ENCODE measurements at regions not wholly inside any gene's neighbourhood (a gene's known extent, or its start where the extent isn't known, plus 50 kb on each side); places are given as distances from the start of the nearest gene placed in this dataset.
"Not testable (repeated sequence)": the region's sequence is repeated elsewhere in the genome, so short reads cannot be mapped to it uniquely, and the experiment has no call there.

GRCh38 chr15:98549741-98550140 is 98.6 kb upstream of the IGF1R start:
- POLR2A ChIA-PET = no interaction called here
- Histone ChIP-seq H3K9ac (replicated peaks; ENCODE audit: extremely low read depth, insufficient read depth, low read length) (no peak overlapping the region), H3K4me2 (ENCODE audit: insufficient read depth, low read length) (no peak overlapping the region), H3K79me2 (ENCODE audit: control insufficient read depth, insufficient read depth, low read length) (no peaks in the 10 kb centered on the region), H3K36me3 (ENCODE audit: control insufficient read depth in 2 of 2, extremely low read depth in 1 of 2, insufficient read depth in 2 of 2, low read length in 2 of 2) (no peaks in the 10 kb centered on the region), H3K27ac (ENCODE audit: insufficient read depth, low read depth, low read length) (no peak overlapping the region), H3K9me1 (replicated peaks; ENCODE audit: control insufficient read depth, extremely low read depth, insufficient read depth, low read length) (no peaks in the 10 kb centered on the region), H3K4me1 (ENCODE audit: control insufficient read depth, extremely low read depth, insufficient read depth, low read length) (peaks cover 12% of the 10 kb centered on the region), H4K20me1 (replicated peaks; ENCODE audit: control insufficient read depth, extremely low read depth, insufficient read depth, low read length) (no peaks in the 10 kb centered on the region), H3K9me3 (replicated peaks; ENCODE audit: control insufficient read depth, insufficient read depth, low read length) (no peaks in the 10 kb centered on the region), H2AFZ (ENCODE audit: low read depth, low read length) (no peak overlapping the region), H3K4me3 (replicated peaks in 1 of 3; ENCODE audit: insufficient read depth in 1 of 3, low read depth in 1 of 3, low read length in 3 of 3) (no peak overlapping the region), H3K27me3 (ENCODE audit: control insufficient read depth in 2 of 2, insufficient read depth in 2 of 2, low read length in 2 of 2) (peaks cover 3 to 13% of the 10 kb centered on the region in 2 experiments)
- FAIRE-seq = no peak
- DNase-seq (ENCODE audit: low read depth, low spot score) = no peak
- BruUV-seq (replicated peaks) = no TSS peak
- CTCF ChIA-PET = interaction anchor here (0.6 kb wide), 1 partner anchor 28 kb away, joined by 6 read pairs; no protein-coding TSS in a partner anchor
- intact Hi-C loops (cut with micrococcal nuclease) = no loop called here
- TF ChIP-seq FOS (IDR thresholded peaks at IDR 0.05; ENCODE audit: borderline replicate concordance, insufficient read depth, low read length) (no peak), CTCF (IDR thresholded peaks at IDR 0.05; ENCODE audit: extremely low read depth in 1 of 2, insufficient read depth in 1 of 2, low read depth in 1 of 2, low read length in 2 of 2) (no peak), JUN (IDR thresholded peaks at IDR 0.05; ENCODE audit: borderline replicate concordance, insufficient read depth, insufficient read length, low read depth) (no peak), POLR2A (IDR thresholded peaks at IDR 0.05; ENCODE audit: low read depth, low read length) (no peak), POLR2AphosphoS5 (IDR thresholded peaks at IDR 0.05; ENCODE audit: insufficient read depth, low read depth, low read length) (no peak), GATA2 (IDR thresholded peaks at IDR 0.05; ENCODE audit: insufficient read depth, insufficient read length, low read depth, low read length) (no peak), EZH2 (IDR thresholded peaks at IDR 0.05; ENCODE audit: borderline replicate concordance, low read depth, low read length, severe bottlenecking) (no peak), MAX (IDR thresholded peaks at IDR 0.05; ENCODE audit: insufficient read depth, insufficient read length) (no peak), MYC (IDR thresholded peaks at IDR 0.05; ENCODE audit: low read depth, low read length) (no peak)
- dilution Hi-C loops (cut with MboI; ENCODE audit: extremely low pct_ligation_motif_present, low sequenced_read_pairs) = no loop called here

- CTCF ChIA-PET = interaction anchor here (0.6 kb wide), 1 partner anchor 28 kb away, joined by 6 read pairs; no protein-coding TSS in a partner anchor
- DNase-seq (ENCODE audit: low read depth, low spot score); H3K9me3 ChIP-seq (replicated peaks; ENCODE audit: control insufficient read depth, insufficient read depth, low read length); H3K4me2 ChIP-seq (ENCODE audit: insufficient read depth, low read length); H3K79me2 ChIP-seq (ENCODE audit: control insufficient read depth, insufficient read depth, low read length); H3K9ac ChIP-seq (replicated peaks; ENCODE audit: extremely low read depth, insufficient read depth, low read length); H3K4me3 ChIP-seq (replicated peaks in 1 of 3; ENCODE audit: insufficient read depth in 1 of 3, low read depth in 1 of 3, low read length in 3 of 3); intact Hi-C loops (cut with micrococcal nuclease); H3K36me3 ChIP-seq (ENCODE audit: control insufficient read depth in 2 of 2, extremely low read depth in 1 of 2, insufficient read depth in 2 of 2, low read length in 2 of 2); H2AFZ ChIP-seq (ENCODE audit: low read depth, low read length); H4K20me1 ChIP-seq (replicated peaks; ENCODE audit: control insufficient read depth, extremely low read depth, insufficient read depth, low read length); H3K27ac ChIP-seq (ENCODE audit: insufficient read depth, low read depth, low read length); FAIRE-seq; POLR2A ChIA-PET; H3K9me1 ChIP-seq (replicated peaks; ENCODE audit: control insufficient read depth, extremely low read depth, insufficient read depth, low read length); BruUV-seq (replicated peaks); dilution Hi-C loops (cut with MboI; ENCODE audit: extremely low pct_ligation_motif_present, low sequenced_read_pairs): not testable (repeated sequence)
- peaks cover 12% of the 10 kb centered on the region for H3K4me1 ChIP-seq (ENCODE audit: control insufficient read depth, extremely low read depth, insufficient read depth, low read length)
- peaks cover 3 to 13% of the 10 kb centered on the region in 2 experiments for H3K27me3 ChIP-seq (ENCODE audit: control insufficient read depth in 2 of 2, insufficient read depth in 2 of 2, low read length in 2 of 2)
Measured at GRCh38 chr15:98550363-98550762, 98.0 kb upstream of the IGF1R start.
